HEK293T (cell line): ENCODE measurements at regions not wholly inside any gene's neighbourhood (a gene's known extent, or its start where the extent isn't known, plus 50 kb on each side); places are given as distances from the start of the nearest gene placed in this dataset.
"Not testable (repeated sequence)": the region's sequence is repeated elsewhere in the genome, so short reads cannot be mapped to it uniquely, and the experiment has no call there.

ENCODE experiments used
- CTCF ChIA-PET: fragments of 350-600 bp; formaldehyde crosslinking; extraction: SDS; loops from one replicate; lab custom pipeline; 2021; ENCODE audit warnings: antibody characterized with exemption, inconsistent platforms; lab: Yijun Ruan, JAX
- POLR2A ChIA-PET: fragments of 350-600 bp; formaldehyde crosslinking; extraction: SDS; loops from one replicate; lab custom pipeline; 2020; ENCODE audit warnings: antibody characterized with exemption, inconsistent platforms; lab: Yijun Ruan, JAX
- DNase-seq: peaks from one replicate; pipeline ENCODE4 v3.0.0; 2012; ENCODE audit warnings: mixed read lengths; ENCODE audit errors: extremely low spot score
- ARNT ChIP-seq: fragments of 450-650 bp; IDR thresholded peaks from 2 replicates; pipeline ENCODE4 v1.6.1; 2017; ENCODE audit warnings: mild to moderate bottlenecking
- BHLHE40 ChIP-seq: fragments of 450-650 bp; IDR thresholded peaks from 2 replicates; pipeline ENCODE4 v1.6.1; 2016; ENCODE audit warnings: mild to moderate bottlenecking, moderate library complexity, borderline replicate concordance
- CTBP1 ChIP-seq: fragments of 450-650 bp; IDR thresholded peaks from 2 replicates; pipeline ENCODE4 v1.6.1; 2016; ENCODE audit warnings: borderline replicate concordance
- ELF4 ChIP-seq: fragments of 450-650 bp; IDR thresholded peaks from 2 replicates; pipeline ENCODE4 v1.6.1; 2017; ENCODE audit warnings: antibody characterized with exemption
- FOXA1 ChIP-seq: fragments of 450-650 bp; IDR thresholded peaks from 2 replicates; pipeline ENCODE4 v1.6.1; 2016; ENCODE audit warnings: mild to moderate bottlenecking
- FOXK2 ChIP-seq: fragments of 450-650 bp; IDR thresholded peaks from 2 replicates; pipeline ENCODE4 v1.6.1; 2016; ENCODE audit warnings: mild to moderate bottlenecking
- FOXM1 ChIP-seq: fragments of 450-650 bp; IDR thresholded peaks from 2 replicates; pipeline ENCODE4 v1.6.1; 2017; ENCODE audit warnings: mild to moderate bottlenecking, borderline replicate concordance
- HDGF ChIP-seq: fragments of 450-650 bp; IDR thresholded peaks from 2 replicates; pipeline ENCODE4 v1.6.1; 2017; ENCODE audit warnings: antibody characterized with exemption, borderline replicate concordance
- L3MBTL2 ChIP-seq: fragments of 450-650 bp; conservative IDR thresholded peaks from 2 replicates; pipeline ENCODE4 v1.6.1; 2016; ENCODE audit warnings: mild to moderate bottlenecking
- LEF1 ChIP-seq: fragments of 450-650 bp; IDR thresholded peaks from 2 replicates; pipeline ENCODE4 v1.6.1; 2017; ENCODE audit warnings: mild to moderate bottlenecking, borderline replicate concordance
- NFRKB ChIP-seq: fragments of 450-650 bp; IDR thresholded peaks from 2 replicates; pipeline ENCODE4 v1.6.1; 2016; ENCODE audit warnings: mild to moderate bottlenecking, moderate library complexity
- SP1 ChIP-seq: fragments of 450-650 bp; IDR thresholded peaks from 2 replicates; pipeline ENCODE4 v1.6.1; 2017
- SUZ12 ChIP-seq: fragments of 450-650 bp; IDR thresholded peaks from 2 replicates; pipeline ENCODE4 v1.6.1; 2016; ENCODE audit warnings: mild to moderate bottlenecking
- TARDBP ChIP-seq: fragments of 450-650 bp; IDR thresholded peaks from 2 replicates; pipeline ENCODE4 v1.6.1; 2016
- ZNF384 ChIP-seq: fragments of 450-650 bp; IDR thresholded peaks from 2 replicates; pipeline ENCODE4 v1.6.1; 2016
- TF ChIP-seq, protein P1 (sequence below): fragments of 450-650 bp; IDR thresholded peaks from 2 replicates; pipeline ENCODE4 v1.6.1; 2016

GRCh38 chr12:93230326-93230720 is 147.4 kb upstream of the NUDT4 start:
- TF ChIP-seq ELF4 (no peak), NFRKB (no peak), TARDBP (no peak), SUZ12 (no peak), ARNT (no peak), BHLHE40 (no peak), FOXK2 (no peak), SP1 (no peak), ZNF384 (no peak), FOXM1 (no peak), HDGF (no peak)
- TF ChIP-seq, protein P1, sequence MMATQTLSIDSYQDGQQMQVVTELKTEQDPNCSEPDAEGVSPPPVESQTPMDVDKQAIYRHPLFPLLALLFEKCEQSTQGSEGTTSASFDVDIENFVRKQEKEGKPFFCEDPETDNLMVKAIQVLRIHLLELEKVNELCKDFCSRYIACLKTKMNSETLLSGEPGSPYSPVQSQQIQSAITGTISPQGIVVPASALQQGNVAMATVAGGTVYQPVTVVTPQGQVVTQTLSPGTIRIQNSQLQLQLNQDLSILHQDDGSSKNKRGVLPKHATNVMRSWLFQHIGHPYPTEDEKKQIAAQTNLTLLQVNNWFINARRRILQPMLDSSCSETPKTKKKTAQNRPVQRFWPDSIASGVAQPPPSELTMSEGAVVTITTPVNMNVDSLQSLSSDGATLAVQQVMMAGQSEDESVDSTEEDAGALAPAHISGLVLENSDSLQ = no peak
- POLR2A ChIA-PET = no interaction called here
- CTCF ChIA-PET = no interaction called here
- no peak for DNase-seq

DNA sequence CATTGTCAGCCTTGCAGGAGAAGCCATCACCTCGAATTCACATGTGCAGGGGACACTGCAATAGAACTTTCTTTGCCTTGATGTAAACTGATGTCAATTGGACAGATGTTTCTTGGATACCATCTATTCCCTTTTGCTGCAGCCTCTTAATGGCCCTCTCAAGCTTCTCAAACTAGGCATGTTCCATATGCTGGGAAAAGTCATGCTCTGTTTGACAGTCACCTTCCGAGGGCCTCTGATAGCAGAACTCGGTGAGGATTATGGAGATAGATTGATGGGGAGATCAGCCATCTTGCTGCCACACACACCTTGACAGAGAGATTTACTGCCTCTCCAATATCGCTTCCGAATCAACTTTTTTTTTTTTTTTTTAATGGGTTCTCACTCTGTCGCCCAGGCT is 145.8 kb upstream of the NUDT4 start:
- ChIA-PET CTCF (no interaction called here), POLR2A (no interaction called here)
- TF ChIP-seq ZNF384 (no peak), LEF1 (no peak), TARDBP (no peak), L3MBTL2 (no peak), NFRKB (no peak), FOXM1 (no peak), FOXK2 (no peak), SP1 (no peak)
- DNase-seq = no peak

DNA sequence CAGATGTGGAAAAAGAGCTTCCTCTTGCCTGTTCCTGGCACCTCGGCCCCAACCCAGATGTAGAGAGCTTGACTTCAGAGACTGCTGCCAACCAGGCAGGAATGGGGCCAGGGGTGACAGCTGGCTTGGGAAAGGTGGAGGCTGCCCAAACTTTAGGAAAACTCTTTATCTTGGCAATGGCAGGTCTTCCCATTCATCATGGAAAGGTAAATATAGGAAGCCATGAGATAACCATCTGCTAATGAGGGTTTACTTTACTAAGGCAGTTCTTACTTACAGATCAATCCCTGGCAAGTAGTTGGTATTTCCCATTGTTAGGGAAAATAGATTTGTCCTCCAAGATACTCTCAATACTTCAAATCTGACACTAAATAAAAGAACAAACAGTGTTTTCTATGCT is 143.1 kb upstream of the NUDT4 start:
- CTCF ChIA-PET = no interaction called here
- POLR2A ChIA-PET = no interaction called here
- TF ChIP-seq, protein P1 = no peak
- TF ChIP-seq LEF1 = no peak
- TF ChIP-seq FOXM1 = no peak
- no peak for TF ChIP-seq BHLHE40
- no peak for TF ChIP-seq ELF4
- TF ChIP-seq SUZ12 = no peak
- no peak for TF ChIP-seq CTBP1
- TF ChIP-seq HDGF = no peak
- TF ChIP-seq SP1 = no peak
- no peak for TF ChIP-seq ZNF384
- no peak for TF ChIP-seq NFRKB
- no peak for TF ChIP-seq ARNT
- no peak for TF ChIP-seq L3MBTL2
- no peak for TF ChIP-seq TARDBP
- no peak for TF ChIP-seq FOXA1
- TF ChIP-seq FOXK2 = no peak
- no peak for DNase-seq

- ChIA-PET POLR2A (no interaction called here), CTCF (no interaction called here)
- DNase-seq = no peak
- no peak for TF ChIP-seq FOXM1
- TF ChIP-seq CTBP1 = no peak
Observed at GRCh38 chr12:93235881-93236280, 141.8 kb upstream of the NUDT4 start.

GRCh38 chr12:93237235-93237915 is 140.3 kb upstream of the NUDT4 start:
- no peak for DNase-seq
- ChIA-PET POLR2A (no interaction called here), CTCF (no interaction called here)
- TF ChIP-seq FOXM1 = no peak
- no peak for TF ChIP-seq TARDBP
- no peak for TF ChIP-seq ZNF384
- TF ChIP-seq SUZ12 = no peak
- no peak for TF ChIP-seq ELF4
- TF ChIP-seq L3MBTL2 = no peak
- no peak for TF ChIP-seq SP1
- TF ChIP-seq CTBP1 = no peak
- no peak for TF ChIP-seq BHLHE40
- TF ChIP-seq, protein P1 = no peak
- TF ChIP-seq LEF1 = no peak
- TF ChIP-seq FOXK2 = no peak
- no peak for TF ChIP-seq FOXA1
- no peak for TF ChIP-seq ARNT
- TF ChIP-seq HDGF = no peak
- TF ChIP-seq NFRKB = no peak

GRCh38 chr12:93238512-93239262 is 139.0 kb upstream of the NUDT4 start:
- POLR2A ChIA-PET, CTCF ChIA-PET, DNase-seq: not testable (repeated sequence)

DNA sequence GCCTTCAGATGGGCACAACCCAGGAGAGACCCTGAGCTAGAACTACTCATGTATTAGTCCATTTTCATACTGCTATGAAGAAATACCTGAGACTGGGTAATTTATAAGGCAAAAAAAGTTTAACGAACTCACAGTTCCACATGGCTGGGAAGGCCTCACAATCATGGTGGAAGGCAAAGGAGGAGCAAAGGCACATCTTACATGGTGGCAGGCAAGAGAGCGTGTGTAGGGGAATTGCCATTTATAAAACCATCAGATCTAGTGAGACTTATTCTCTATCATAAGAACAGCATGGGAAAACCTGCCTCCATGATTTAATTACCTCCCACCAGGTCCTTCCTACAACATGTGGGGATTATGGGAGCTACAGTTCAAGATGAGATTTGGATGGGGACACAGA is 137.9 kb upstream of the NUDT4 start:
- POLR2A ChIA-PET, CTCF ChIA-PET, DNase-seq: not testable (repeated sequence)
